ENCODE measurements at regions not wholly inside any gene's neighbourhood (a gene's known extent, or its start where the extent isn't known, plus 50 kb on each side); places are given as distances from the start of the nearest gene placed in this dataset.

GRCh38 chr1:58003988-58004387, 542.5 kb downstream of the OMA1 start:
- no peaks in the 10 kb centered on the region for H3K27me3 ChIP-seq (ENCODE audit: control insufficient read depth, insufficient read depth, low read length)
- peak overlapping the region; percentile 18 for H3K9ac ChIP-seq (ENCODE audit: low read length)
- peak overlapping the region; percentile 75 for H3K27ac ChIP-seq (ENCODE audit: low read depth, low read length)
- no peaks in the 10 kb centered on the region for H3K9me3 ChIP-seq (ENCODE audit: control insufficient read depth, insufficient read depth, low read depth, low read length)
- no peak overlapping the region for H3K4me3 ChIP-seq (ENCODE audit: low read depth, low read length)
- H3K4me1 ChIP-seq (ENCODE audit: control insufficient read depth, insufficient read depth, low read length): peaks cover 60% of the 10 kb centered on the region
- no peaks in the 10 kb centered on the region for H3K36me3 ChIP-seq (ENCODE audit: control insufficient read depth, insufficient read depth, low read length)

GRCh38 chr1:58003059-58003458, 543.5 kb downstream of the OMA1 start:
- Histone ChIP-seq H3K27ac (ENCODE audit: low read depth, low read length) (peak overlapping the region; percentile 75; the same call in 1 of the 2 replicates), H3K9me3 (ENCODE audit: control insufficient read depth, insufficient read depth, low read depth, low read length) (peaks cover 1% of the 10 kb centered on the region; the same call in 1 of the 2 replicates), H3K36me3 (ENCODE audit: control insufficient read depth, insufficient read depth, low read length) (no peaks in the 10 kb centered on the region), H3K4me1 (ENCODE audit: control insufficient read depth, insufficient read depth, low read length) (peaks cover 60% of the 10 kb centered on the region), H3K27me3 (ENCODE audit: control insufficient read depth, insufficient read depth, low read length) (no peaks in the 10 kb centered on the region), H3K4me3 (ENCODE audit: low read depth, low read length) (no peak overlapping the region), H3K9ac (ENCODE audit: low read length) (no peak overlapping the region)

DNA sequence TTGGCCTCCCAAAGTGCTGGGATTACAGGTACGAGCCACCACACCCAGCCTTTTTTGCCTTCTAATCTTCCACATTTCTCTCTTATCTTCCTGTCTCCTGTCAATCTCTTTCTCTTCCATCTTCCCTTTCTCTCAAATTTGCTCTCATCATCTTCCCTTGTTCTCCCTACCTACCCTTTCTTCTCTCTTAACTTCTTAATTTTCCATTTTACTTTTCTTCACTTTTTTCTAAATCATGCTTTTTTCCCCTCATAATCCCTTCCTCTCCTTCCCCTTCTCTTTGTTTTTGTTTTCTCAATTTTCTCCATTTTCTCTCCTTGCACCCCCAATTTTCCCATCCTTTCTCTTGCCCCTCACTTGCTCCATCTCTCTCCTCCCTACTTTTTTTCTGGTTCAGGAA, 545.7 kb downstream of the OMA1 start:
- no peaks in the 10 kb centered on the region for H3K27me3 ChIP-seq (ENCODE audit: control insufficient read depth, insufficient read depth, low read length)
- no peak overlapping the region for H3K4me3 ChIP-seq (ENCODE audit: low read depth, low read length)
- no peak overlapping the region for H3K9ac ChIP-seq (ENCODE audit: low read length)
- no peak overlapping the region for H3K27ac ChIP-seq (ENCODE audit: low read depth, low read length)
- peaks cover 43% of the 10 kb centered on the region for H3K4me1 ChIP-seq (ENCODE audit: control insufficient read depth, insufficient read depth, low read length)
- no peaks in the 10 kb centered on the region for H3K36me3 ChIP-seq (ENCODE audit: control insufficient read depth, insufficient read depth, low read length)
- peaks cover 7% of the 10 kb centered on the region; the same call in 1 of the 2 replicates for H3K9me3 ChIP-seq (ENCODE audit: control insufficient read depth, insufficient read depth, low read depth, low read length)

DNA sequence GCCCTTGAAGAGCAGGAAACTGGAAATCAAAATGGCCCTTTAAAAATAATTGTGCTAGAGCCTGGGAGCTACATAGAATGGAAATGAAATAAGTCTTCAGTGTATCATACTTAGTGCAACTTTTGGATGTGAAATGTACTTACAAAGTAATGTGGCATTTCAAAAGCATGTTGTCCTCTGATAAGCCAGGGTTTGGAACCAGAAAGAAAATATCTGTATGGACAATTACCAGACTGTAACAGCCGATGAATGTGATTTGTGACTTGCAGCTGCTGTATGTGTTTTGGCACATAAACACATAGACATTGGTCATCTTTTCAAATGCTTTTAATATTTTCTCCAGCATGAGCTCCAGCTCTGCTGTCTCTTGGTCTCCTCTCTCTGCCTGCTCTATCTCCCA, 546.4 kb downstream of the OMA1 start:
- no peak overlapping the region for H3K27ac ChIP-seq (ENCODE audit: low read depth, low read length)
- no peak overlapping the region for H3K4me3 ChIP-seq (ENCODE audit: low read depth, low read length)
- H3K9me3 ChIP-seq (ENCODE audit: control insufficient read depth, insufficient read depth, low read depth, low read length): peaks cover 7% of the 10 kb centered on the region; the same call in 1 of the 2 replicates
- no peak overlapping the region for H3K9ac ChIP-seq (ENCODE audit: low read length)
- H3K27me3 ChIP-seq (ENCODE audit: control insufficient read depth, insufficient read depth, low read length): no peaks in the 10 kb centered on the region
- no peaks in the 10 kb centered on the region for H3K36me3 ChIP-seq (ENCODE audit: control insufficient read depth, insufficient read depth, low read length)
- peaks cover 38% of the 10 kb centered on the region for H3K4me1 ChIP-seq (ENCODE audit: control insufficient read depth, insufficient read depth, low read length)

- Histone ChIP-seq H3K4me3 (ENCODE audit: low read depth, low read length) (no peak overlapping the region), H3K4me1 (ENCODE audit: control insufficient read depth, insufficient read depth, low read length) (peaks cover 3% of the 10 kb centered on the region), H3K27ac (ENCODE audit: low read depth, low read length) (no peak overlapping the region), H3K27me3 (ENCODE audit: control insufficient read depth, insufficient read depth, low read length) (no peaks in the 10 kb centered on the region), H3K36me3 (ENCODE audit: control insufficient read depth, insufficient read depth, low read length) (no peaks in the 10 kb centered on the region), H3K9me3 (ENCODE audit: control insufficient read depth, insufficient read depth, low read depth, low read length) (peaks cover 7% of the 10 kb centered on the region; the same call in 1 of the 2 replicates), H3K9ac (ENCODE audit: low read length) (no peak overlapping the region)
Observed at GRCh38 chr1:57996400-57996799, 550.1 kb downstream of the OMA1 start.

- Histone ChIP-seq H3K27ac (ENCODE audit: low read depth, low read length) (no peak overlapping the region), H3K4me3 (ENCODE audit: low read depth, low read length) (no peak overlapping the region), H3K4me1 (ENCODE audit: control insufficient read depth, insufficient read depth, low read length) (peaks cover 17% of the 10 kb centered on the region), H3K36me3 (ENCODE audit: control insufficient read depth, insufficient read depth, low read length) (no peaks in the 10 kb centered on the region), H3K9me3 (ENCODE audit: control insufficient read depth, insufficient read depth, low read depth, low read length) (no peaks in the 10 kb centered on the region), H3K9ac (ENCODE audit: low read length) (no peak overlapping the region), H3K27me3 (ENCODE audit: control insufficient read depth, insufficient read depth, low read length) (no peaks in the 10 kb centered on the region)
Observed at GRCh38 chr1:57991289-57991688, 555.2 kb downstream of the OMA1 start.

DNA sequence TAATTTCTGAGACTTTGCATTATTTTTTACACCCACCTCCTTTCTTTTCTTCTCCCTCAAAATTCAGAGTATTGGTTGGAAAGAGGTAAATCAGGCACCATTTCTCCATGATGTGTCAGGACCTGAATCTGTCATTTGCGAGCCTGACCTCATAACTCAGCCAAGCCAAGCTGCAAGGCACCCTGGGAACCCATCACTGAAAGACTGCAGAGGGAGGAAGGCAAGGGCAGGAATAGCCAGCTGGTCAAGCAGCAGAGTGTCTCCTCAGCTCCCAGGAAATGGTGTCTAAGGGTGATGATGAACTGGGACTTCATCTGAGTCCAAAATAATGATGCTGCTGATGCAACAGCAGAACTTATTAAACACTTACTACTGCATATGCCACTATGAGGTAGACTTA, 556.6 kb downstream of the OMA1 start:
- H3K36me3 ChIP-seq (ENCODE audit: control insufficient read depth, insufficient read depth, low read length): no peaks in the 10 kb centered on the region
- H3K9me3 ChIP-seq (ENCODE audit: control insufficient read depth, insufficient read depth, low read depth, low read length): no peaks in the 10 kb centered on the region
- H3K9ac ChIP-seq (ENCODE audit: low read length): no peak overlapping the region
- H3K4me3 ChIP-seq (ENCODE audit: low read depth, low read length): no peak overlapping the region
- H3K27me3 ChIP-seq (ENCODE audit: control insufficient read depth, insufficient read depth, low read length): no peaks in the 10 kb centered on the region
- H3K4me1 ChIP-seq (ENCODE audit: control insufficient read depth, insufficient read depth, low read length): peaks cover 15% of the 10 kb centered on the region
- H3K27ac ChIP-seq (ENCODE audit: low read depth, low read length): no peak overlapping the region

DNA sequence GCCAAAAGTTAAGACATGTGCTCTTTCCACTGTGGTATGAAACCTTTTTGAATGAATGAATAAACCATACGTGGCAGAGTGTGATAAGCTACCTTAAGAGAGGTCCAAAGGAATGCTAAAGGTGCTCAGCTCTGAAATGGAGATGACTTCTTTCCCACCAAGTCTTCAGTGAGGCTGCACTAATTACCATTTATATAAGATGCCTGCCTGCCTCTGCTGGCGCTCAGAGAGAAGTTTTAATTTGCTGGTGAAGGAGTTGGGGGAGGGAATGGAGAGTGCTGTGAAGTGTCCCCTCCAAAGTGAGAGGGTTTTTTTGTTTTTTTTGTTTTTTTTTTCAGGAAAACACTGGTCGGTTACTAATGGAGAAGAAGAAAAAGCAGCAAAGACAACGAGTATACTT, 559.0 kb downstream of the OMA1 start:
- H3K4me1 ChIP-seq (ENCODE audit: control insufficient read depth, insufficient read depth, low read length): peaks cover 21% of the 10 kb centered on the region
- no peak overlapping the region for H3K27ac ChIP-seq (ENCODE audit: low read depth, low read length)
- H3K4me3 ChIP-seq (ENCODE audit: low read depth, low read length): no peak overlapping the region
- H3K9me3 ChIP-seq (ENCODE audit: control insufficient read depth, insufficient read depth, low read depth, low read length): no peaks in the 10 kb centered on the region
- no peak overlapping the region for H3K9ac ChIP-seq (ENCODE audit: low read length)
- H3K36me3 ChIP-seq (ENCODE audit: control insufficient read depth, insufficient read depth, low read length): no peaks in the 10 kb centered on the region
- H3K27me3 ChIP-seq (ENCODE audit: control insufficient read depth, insufficient read depth, low read length): no peaks in the 10 kb centered on the region; the same call in 1 of the 2 replicates

- Histone ChIP-seq H3K9me3 (ENCODE audit: control insufficient read depth, insufficient read depth, low read depth, low read length) (no peaks in the 10 kb centered on the region), H3K4me1 (ENCODE audit: control insufficient read depth, insufficient read depth, low read length) (peaks cover 21% of the 10 kb centered on the region), H3K9ac (ENCODE audit: low read length) (no peak overlapping the region), H3K27ac (ENCODE audit: low read depth, low read length) (no peak overlapping the region), H3K36me3 (ENCODE audit: control insufficient read depth, insufficient read depth, low read length) (no peaks in the 10 kb centered on the region), H3K4me3 (ENCODE audit: low read depth, low read length) (no peak overlapping the region), H3K27me3 (ENCODE audit: control insufficient read depth, insufficient read depth, low read length) (no peaks in the 10 kb centered on the region; the same call in 1 of the 2 replicates)
Observed at GRCh38 chr1:57986432-57986831, 560.1 kb downstream of the OMA1 start.

DNA sequence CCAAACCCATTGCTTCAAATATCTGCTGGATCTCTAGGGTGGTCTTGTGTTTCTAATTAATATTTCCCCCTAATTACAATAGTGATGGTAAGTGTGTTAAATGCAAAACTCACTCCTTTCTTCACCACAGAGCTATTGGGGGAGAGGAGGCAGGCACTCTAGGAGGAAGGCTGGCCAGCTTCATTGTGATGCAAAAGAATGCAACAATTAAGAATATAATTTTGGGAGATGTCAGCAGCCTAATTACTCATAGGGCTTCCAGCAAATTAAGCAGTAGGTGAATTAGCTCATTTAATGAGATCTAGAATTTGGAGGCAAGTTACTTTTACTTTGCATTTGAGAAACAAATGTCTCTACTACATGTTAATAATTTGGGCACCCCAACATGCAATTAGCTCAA, 560.4 kb upstream of the DAB1 start:
- Histone ChIP-seq H3K27me3 (ENCODE audit: control insufficient read depth, insufficient read depth, low read length) (no peaks in the 10 kb centered on the region; the same call in 1 of the 2 replicates), H3K9me3 (ENCODE audit: control insufficient read depth, insufficient read depth, low read depth, low read length) (no peaks in the 10 kb centered on the region), H3K4me3 (ENCODE audit: low read depth, low read length) (no peak overlapping the region), H3K27ac (ENCODE audit: low read depth, low read length) (no peak overlapping the region), H3K36me3 (ENCODE audit: control insufficient read depth, insufficient read depth, low read length) (no peaks in the 10 kb centered on the region), H3K4me1 (ENCODE audit: control insufficient read depth, insufficient read depth, low read length) (peaks cover 21% of the 10 kb centered on the region), H3K9ac (ENCODE audit: low read length) (no peak overlapping the region)

GRCh38 chr1:57983441-57983840, 559.6 kb upstream of the DAB1 start:
- Histone ChIP-seq H3K4me3 (ENCODE audit: low read depth, low read length) (no peak overlapping the region), H3K4me1 (ENCODE audit: control insufficient read depth, insufficient read depth, low read length) (peaks cover 21% of the 10 kb centered on the region), H3K27ac (ENCODE audit: low read depth, low read length) (no peak overlapping the region), H3K27me3 (ENCODE audit: control insufficient read depth, insufficient read depth, low read length) (no peaks in the 10 kb centered on the region; the same call in 1 of the 2 replicates), H3K9ac (ENCODE audit: low read length) (no peak overlapping the region), H3K36me3 (ENCODE audit: control insufficient read depth, insufficient read depth, low read length) (no peaks in the 10 kb centered on the region), H3K9me3 (ENCODE audit: control insufficient read depth, insufficient read depth, low read depth, low read length) (no peaks in the 10 kb centered on the region)

DNA sequence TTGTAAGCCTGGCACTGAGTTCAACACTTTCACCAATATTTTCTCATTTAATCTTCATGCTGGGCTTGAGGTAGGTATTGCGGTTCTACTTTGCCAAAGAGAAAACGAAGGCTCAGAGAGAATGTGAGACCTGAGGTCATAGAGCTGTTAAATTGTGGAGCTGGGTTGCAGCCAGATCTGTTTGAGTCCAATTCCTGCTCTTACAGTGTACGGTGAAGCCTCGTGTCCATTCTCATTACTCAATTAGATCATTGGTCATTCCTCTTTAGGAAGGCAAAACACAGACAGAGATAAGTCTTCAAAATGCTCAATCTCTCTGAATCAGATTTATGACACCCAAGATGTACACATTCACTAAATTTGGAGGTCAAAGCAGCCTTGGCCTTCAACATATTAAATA, 559.0 kb upstream of the DAB1 start:
- Histone ChIP-seq H3K9ac (ENCODE audit: low read length) (no peak overlapping the region), H3K27me3 (ENCODE audit: control insufficient read depth, insufficient read depth, low read length) (no peaks in the 10 kb centered on the region; the same call in 1 of the 2 replicates), H3K9me3 (ENCODE audit: control insufficient read depth, insufficient read depth, low read depth, low read length) (no peaks in the 10 kb centered on the region), H3K4me1 (ENCODE audit: control insufficient read depth, insufficient read depth, low read length) (peaks cover 15% of the 10 kb centered on the region), H3K27ac (ENCODE audit: low read depth, low read length) (no peak overlapping the region), H3K4me3 (ENCODE audit: low read depth, low read length) (no peak overlapping the region), H3K36me3 (ENCODE audit: control insufficient read depth, insufficient read depth, low read length) (no peaks in the 10 kb centered on the region)

All from HUES6 (cell line).